ENCODE measurements at regions not wholly inside any gene's neighbourhood (a gene's known extent, or its start where the extent isn't known, plus 50 kb on each side); places are given as distances from the start of the nearest gene placed in this dataset.
A peak's percentile ranks its signal among the peaks of the same experiment; 100 is the strongest.

GRCh38 chr21:35699361-35699760, 361.0 kb downstream of the SETD4 start:
- no peaks in the 10 kb centered on the region for H3K36me3 ChIP-seq (ENCODE audit: control insufficient read depth in 2 of 2, insufficient read depth in 1 of 2, low read length in 2 of 2)
- H3K4me3 ChIP-seq (ENCODE audit: low read depth, low read length) = no peak overlapping the region
- H3K27ac ChIP-seq (ENCODE audit: extremely low read depth, low read depth, low read length) = no peak overlapping the region
- POLR2A ChIA-PET = no interaction called here
- CTCF ChIA-PET = interaction anchor here (0.6 kb wide), 1 partner anchor 1841 kb away, joined by 3 read pairs; no protein-coding TSS in a partner anchor
- H3K4me1 ChIP-seq (ENCODE audit: control insufficient read depth, insufficient read depth, low read length) = peaks cover 14% of the 10 kb centered on the region
- TF ChIP-seq GFI1B (tag by site-specific recombination; IDR thresholded peaks at IDR 0.05) (no peak), ZNF654 (tag by site-specific recombination; IDR thresholded peaks at IDR 0.05; ENCODE audit: low read depth) (no peak), ZNF274 (IDR thresholded peaks at IDR 0.05; ENCODE audit: low read length) (no peak), ZNF274 (tag by site-specific recombination; IDR thresholded peaks at IDR 0.05; ENCODE audit: borderline replicate concordance) (no peak), ZNF133 (tag by site-specific recombination; IDR thresholded peaks at IDR 0.05) (no peak), ZNF514 (tag by site-specific recombination; IDR thresholded peaks at IDR 0.05) (no peak)
- H3K9me3 ChIP-seq (ENCODE audit: control insufficient read depth, insufficient read depth, low read depth, low read length) = no peaks in the 10 kb centered on the region

GRCh38 chr21:35697321-35697808, 363.0 kb downstream of the SETD4 start:
- ChIA-PET POLR2A (interaction anchor here (0.6 kb wide), 1 partner anchor 142 kb away, joined by 3 read pairs; no protein-coding TSS in a partner anchor), CTCF (interaction anchor here (0.6 to 2.6 kb wide), 6 partner anchors 25 to 975 kb away, joined by 3 to 9 read pairs (median 4); no protein-coding TSS in a partner anchor)
- Histone ChIP-seq H3K27ac (ENCODE audit: extremely low read depth, low read depth, low read length) (no peak overlapping the region), H3K9me3 (ENCODE audit: control insufficient read depth, insufficient read depth, low read depth, low read length) (no peaks in the 10 kb centered on the region), H3K4me1 (ENCODE audit: control insufficient read depth, insufficient read depth, low read length) (peaks cover 14% of the 10 kb centered on the region), H3K4me3 (ENCODE audit: low read depth, low read length) (no peak overlapping the region), H3K36me3 (ENCODE audit: control insufficient read depth in 2 of 2, insufficient read depth in 1 of 2, low read length in 2 of 2) (no peaks in the 10 kb centered on the region)
- no peak for TF ChIP-seq ZNF302 (tag by site-specific recombination; IDR thresholded peaks at IDR 0.05; ENCODE audit: low read depth)
- no peak for TF ChIP-seq ZNF777 (tag by site-specific recombination; IDR thresholded peaks at IDR 0.05; ENCODE audit: borderline replicate concordance)
- no peak for TF ChIP-seq ZNF626 (tag by site-specific recombination; IDR thresholded peaks at IDR 0.05)
- TF ChIP-seq ZBTB20 (tag by site-specific recombination; IDR thresholded peaks at IDR 0.05) = no peak
- TF ChIP-seq ZNF280D (tag by site-specific recombination; IDR thresholded peaks at IDR 0.05) = no peak
- TF ChIP-seq GLIS1 (tag by site-specific recombination; IDR thresholded peaks at IDR 0.05) = 0 out of 2 replicates have a peak, but pooled peaks have one; percentile 9
- peak; percentile 75 for TF ChIP-seq SCRT2 (tag by site-specific recombination; IDR thresholded peaks at IDR 0.05)
- no peak for TF ChIP-seq ZNF211 (tag by site-specific recombination; IDR thresholded peaks at IDR 0.05; ENCODE audit: low read depth)
- TF ChIP-seq KLF7 (tag by site-specific recombination; IDR thresholded peaks at IDR 0.05; ENCODE audit: borderline replicate concordance) = no peak
- no peak for TF ChIP-seq ZNF701 (tag by site-specific recombination; IDR thresholded peaks at IDR 0.05)
- no peak for TF ChIP-seq ZBTB44 (tag by site-specific recombination; IDR thresholded peaks at IDR 0.05)
- no peak for TF ChIP-seq ZSCAN18 (tag by site-specific recombination; IDR thresholded peaks at IDR 0.05)
- TF ChIP-seq BCL11B (tag by site-specific recombination; IDR thresholded peaks at IDR 0.05; ENCODE audit: low read depth) = no peak
- TF ChIP-seq ZNF791 (tag by site-specific recombination; IDR thresholded peaks at IDR 0.05) = no peak
- TF ChIP-seq TCF7L2 (IDR thresholded peaks at IDR 0.05; ENCODE audit: borderline replicate concordance, low read depth, low read length) = no peak
- no peak for TF ChIP-seq ZNF140 (tag by site-specific recombination; IDR thresholded peaks at IDR 0.05)
- no peak for TF ChIP-seq FEZF1 (tag by site-specific recombination; IDR thresholded peaks at IDR 0.05)
- TF ChIP-seq ZNF335 (tag by site-specific recombination; conservative IDR thresholded peaks at IDR 0.05) = peak; percentile 57
- no peak for TF ChIP-seq BCL6B (tag by site-specific recombination; IDR thresholded peaks at IDR 0.05)
- no peak for TF ChIP-seq WT1 (tag by site-specific recombination; IDR thresholded peaks at IDR 0.05)
- TF ChIP-seq BCL11A (tag by site-specific recombination; IDR thresholded peaks at IDR 0.05; ENCODE audit: low read depth) = no peak
- no peak for TF ChIP-seq ZNF19 (tag by site-specific recombination; IDR thresholded peaks at IDR 0.05; ENCODE audit: low read depth)
- TF ChIP-seq ZXDB (tag by site-specific recombination; IDR thresholded peaks at IDR 0.05) = 0 out of 2 replicates have a peak, but pooled peaks have one; percentile 13

All from HEK293 (cell line).